Prostate gland (tissue), 2 donors: ENCODE measurements at regions not wholly inside any gene's neighbourhood (a gene's known extent, or its start where the extent isn't known, plus 50 kb on each side); places are given as distances from the start of the nearest gene placed in this dataset.

Source experiments
- DNase-seq: peaks from one replicate; pipeline ENCODE4 v3.0.0-alpha.2; 2019; ENCODE audit warnings: low spot score
- H3K27ac ChIP-seq, 2 donors: fragments of 200-600 bp; sonication (generic); 2 replicates each; pipeline ENCODE4 v1.5.1; 2017 to 2019
- H3K27me3 ChIP-seq: fragments of 200-600 bp; sonication (generic); replicated peaks from 2 replicates; pipeline ENCODE4 v1.5.1; 2019; ENCODE audit not compliant: insufficient read depth
- H3K36me3 ChIP-seq, 2 donors: fragments of 200-600 bp; sonication (generic); 1 replicate in 1 of 2; 2 replicates in 1 of 2; pipeline versions ENCODE4 v1.5.1 to v1.8.1; 2017 to 2019
- H3K4me1 ChIP-seq: fragments of 200-600 bp; sonication (generic); replicated peaks from 2 replicates; pipeline ENCODE4 v1.5.1; 2019
- H3K4me3 ChIP-seq, 2 donors: fragments of 200-600 bp; sonication (generic); 2 replicates each; pipeline ENCODE4 v1.5.1; 2017 to 2019
- H3K9me3 ChIP-seq: fragments of 200-600 bp; sonication (generic); 2 replicates; pipeline ENCODE4 v1.5.1; 2017
- CTCF ChIP-seq, 4 experiments: fragments of 200-600 bp in 2 of 4; fragments of 450-650 bp in 2 of 4; sonication (generic) in 2 of 4; IDR thresholded peaks; 1 replicate in 3 of 4; 2 replicates in 1 of 4; pipeline ENCODE4 v1.5.1; 2016 to 2019; ENCODE audit warnings: antibody characterized with exemption in 4 of 4, mild to moderate bottlenecking in 2 of 4, moderate library complexity in 2 of 4
- POLR2A ChIP-seq: fragments of 450-650 bp; IDR thresholded peaks from one replicate; pipeline ENCODE4 v1.6.1; 2016; ENCODE audit warnings: antibody characterized with exemption, mild to moderate bottlenecking
- POLR2AphosphoS5 ChIP-seq: sonication (generic); formaldehyde crosslinking; IDR thresholded peaks from one replicate; pipeline ENCODE4 v1.6.1; 2017; ENCODE audit warnings: antibody characterized with exemption
- WGBS: methylation state at CpG from one replicate; pipeline ENCODE4 v1.1.5; 2018; 5-methylcytosine and 5-hydroxymethylcytosine counted together
- intact Hi-C: fragments of 100-400 bp; cut with DNase I; formaldehyde crosslinking; loops from one replicate; pipeline ENCODE4 v1.14.2; 2022

GRCh38 chr13:84358601-84359000 lies 476.3 kb upstream of the SLITRK1 start:
- intact Hi-C loops: no loop called here
- no peaks in the 10 kb centered on the region for H3K27me3 ChIP-seq
- TF ChIP-seq POLR2AphosphoS5: no peak
- no peak for TF ChIP-seq POLR2A
- no peak for TF ChIP-seq CTCF (IDR thresholded peaks at IDR 0.05)
- no peaks in the 10 kb centered on the region for H3K9me3 ChIP-seq
- no peak for DNase-seq
- H3K27ac ChIP-seq: no peak overlapping the region
- no peaks in the 10 kb centered on the region for H3K4me1 ChIP-seq
- 72% methylated on average over 4 of the region's 4 CpGs for WGBS
- H3K36me3 ChIP-seq: no peaks in the 10 kb centered on the region
- no peak overlapping the region for H3K4me3 ChIP-seq

DNA sequence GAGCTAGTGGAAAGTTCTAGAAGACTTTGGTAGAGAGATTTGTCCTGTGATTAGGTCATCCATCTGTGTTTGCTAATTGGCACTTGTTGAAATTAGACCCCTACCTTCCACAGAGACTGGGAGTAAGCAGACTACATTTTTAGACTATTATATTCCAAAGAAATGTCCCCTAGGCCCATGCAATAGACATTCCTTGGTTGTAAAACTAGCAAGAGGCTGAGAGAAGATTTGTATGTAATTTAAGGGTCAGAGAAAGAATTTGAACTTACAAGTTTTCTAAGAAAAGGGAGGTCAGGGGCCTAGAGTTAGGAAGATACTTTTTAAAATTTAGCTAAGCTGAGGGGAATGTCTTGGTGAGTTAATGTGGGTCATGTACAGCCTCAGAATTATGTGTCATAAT lies 470.7 kb upstream of the SLITRK1 start:
- Histone ChIP-seq H3K4me3 (no peak overlapping the region), H3K27me3 (no peaks in the 10 kb centered on the region), H3K27ac (no peak overlapping the region), H3K9me3 (no peaks in the 10 kb centered on the region), H3K36me3 (no peaks in the 10 kb centered on the region), H3K4me1 (no peaks in the 10 kb centered on the region)
- intact Hi-C loops: no loop called here
- no peak for TF ChIP-seq POLR2AphosphoS5
- TF ChIP-seq CTCF (IDR thresholded peaks at IDR 0.05): no peak
- no peak for TF ChIP-seq POLR2A
- no peak for DNase-seq

- H3K4me1 ChIP-seq: no peaks in the 10 kb centered on the region
- H3K27ac ChIP-seq: no peak overlapping the region
- no peaks in the 10 kb centered on the region for H3K27me3 ChIP-seq
- TF ChIP-seq POLR2AphosphoS5 (no peak), POLR2A (no peak), CTCF (IDR thresholded peaks at IDR 0.05) (no peak)
- H3K9me3 ChIP-seq: no peaks in the 10 kb centered on the region
- H3K36me3 ChIP-seq: no peaks in the 10 kb centered on the region
- intact Hi-C loops: no loop called here
- no peak overlapping the region for H3K4me3 ChIP-seq
- DNase-seq: no peak
Measured at GRCh38 chr13:84339456-84339855, 457.2 kb upstream of the SLITRK1 start.

GRCh38 chr13:84332346-84332745 lies 450.1 kb upstream of the SLITRK1 start:
- intact Hi-C loops: no loop called here
- no peaks in the 10 kb centered on the region for H3K9me3 ChIP-seq
- no peak overlapping the region for H3K27ac ChIP-seq
- TF ChIP-seq POLR2AphosphoS5 (no peak), CTCF (IDR thresholded peaks at IDR 0.05) (no peak), POLR2A (no peak)
- H3K36me3 ChIP-seq: no peaks in the 10 kb centered on the region
- no peaks in the 10 kb centered on the region for H3K4me1 ChIP-seq
- 63% methylated on average over 2 of the region's 2 CpGs for WGBS
- no peaks in the 10 kb centered on the region for H3K27me3 ChIP-seq
- DNase-seq: no peak
- H3K4me3 ChIP-seq: no peak overlapping the region

GRCh38 chr13:84315527-84315926 lies 433.3 kb upstream of the SLITRK1 start:
- Histone ChIP-seq H3K9me3 (no peaks in the 10 kb centered on the region), H3K27ac (no peak overlapping the region), H3K36me3 (no peaks in the 10 kb centered on the region), H3K27me3 (no peaks in the 10 kb centered on the region), H3K4me1 (no peaks in the 10 kb centered on the region), H3K4me3 (no peak overlapping the region)
- WGBS: 36% methylated on average over 4 of the region's 4 CpGs
- intact Hi-C loops: no loop called here
- TF ChIP-seq POLR2AphosphoS5 (no peak), POLR2A (no peak), CTCF (IDR thresholded peaks at IDR 0.05) (no peak)
- no peak for DNase-seq
